Germinal center (tissue), 1 donor: ENCODE measurements at regions not wholly inside any gene's neighbourhood (a gene's known extent, or its start where the extent isn't known, plus 50 kb on each side); places are given as distances from the start of the nearest gene placed in this dataset.

Source experiments
- DNase-seq: peaks from one replicate; pipeline ENCODE4 v3.0.0; 2012; ENCODE audit warnings: mixed read lengths, low spot score

- no peak for DNase-seq
Measured at GRCh38 chr3:68057637-68058320, 403.4 kb upstream of the SUCLG2 start.

GRCh38 chr3:68056556-68056955 lies 402.1 kb upstream of the SUCLG2 start:
- DNase-seq, result no peak

DNA sequence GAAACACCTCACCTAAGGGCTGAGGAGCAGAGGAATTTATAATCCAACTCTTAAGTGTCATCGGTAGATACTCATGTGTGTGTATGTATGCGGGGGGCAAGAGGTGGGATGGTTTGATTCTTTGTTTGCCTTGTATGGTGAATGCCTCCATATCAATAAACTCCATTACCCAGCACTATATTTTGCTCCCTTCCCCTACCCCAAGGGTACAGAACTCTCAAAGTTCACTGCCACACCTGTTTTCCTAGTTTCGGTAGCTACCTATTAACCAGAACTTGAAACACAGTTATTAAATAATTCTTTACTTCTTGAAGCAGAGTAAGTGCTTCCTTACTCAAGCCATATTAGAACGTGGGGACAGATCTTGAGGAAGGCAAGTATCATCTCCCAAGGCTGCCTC lies 400.8 kb upstream of the SUCLG2 start:
- no peak for DNase-seq

DNA sequence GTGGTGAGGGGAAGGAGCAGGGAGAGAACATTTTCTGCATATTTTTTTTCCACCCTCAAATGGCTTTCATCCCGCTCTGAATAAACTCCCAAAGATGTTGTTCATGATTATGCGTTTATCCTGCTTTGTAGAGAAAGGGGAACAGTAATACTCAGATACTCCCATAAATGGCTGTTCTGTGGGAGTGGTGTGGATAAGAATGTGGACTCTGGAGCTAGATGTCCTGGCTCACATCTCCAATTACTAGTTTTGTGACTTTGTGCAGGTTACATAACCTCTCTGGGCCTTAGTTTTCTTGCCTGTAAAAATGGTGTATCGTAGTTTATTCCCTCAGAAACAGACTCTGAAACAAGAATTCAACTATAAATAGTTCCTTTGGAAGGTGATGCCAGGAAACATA lies 395.4 kb upstream of the SUCLG2 start:
- DNase-seq, result no peak

DNA sequence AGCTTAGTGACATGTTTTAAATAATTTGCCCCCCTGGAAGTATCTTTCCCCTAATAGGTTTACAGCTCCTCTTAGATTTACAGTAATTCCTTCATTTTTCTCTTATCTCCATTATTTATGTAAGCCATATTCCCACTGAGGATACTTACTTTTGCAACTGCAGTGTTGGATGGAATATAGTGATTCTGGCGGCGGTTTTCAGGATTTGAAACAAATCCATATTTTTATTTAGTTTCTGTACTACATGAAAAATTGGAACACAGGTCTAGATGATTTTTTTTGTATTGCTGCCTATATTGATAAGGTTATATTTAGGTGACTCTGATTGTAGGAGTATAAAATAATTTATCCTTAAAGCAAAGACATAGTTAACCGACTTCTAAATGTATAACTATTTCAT lies 391.6 kb upstream of the SUCLG2 start:
- no peak for DNase-seq

GRCh38 chr3:68033867-68034266 lies 379.5 kb upstream of the SUCLG2 start:
- DNase-seq, result no peak

GRCh38 chr3:68032209-68032608 lies 377.8 kb upstream of the SUCLG2 start:
- DNase-seq, result no peak

GRCh38 chr3:68025189-68025588 lies 370.8 kb upstream of the SUCLG2 start:
- DNase-seq, result no peak

DNA sequence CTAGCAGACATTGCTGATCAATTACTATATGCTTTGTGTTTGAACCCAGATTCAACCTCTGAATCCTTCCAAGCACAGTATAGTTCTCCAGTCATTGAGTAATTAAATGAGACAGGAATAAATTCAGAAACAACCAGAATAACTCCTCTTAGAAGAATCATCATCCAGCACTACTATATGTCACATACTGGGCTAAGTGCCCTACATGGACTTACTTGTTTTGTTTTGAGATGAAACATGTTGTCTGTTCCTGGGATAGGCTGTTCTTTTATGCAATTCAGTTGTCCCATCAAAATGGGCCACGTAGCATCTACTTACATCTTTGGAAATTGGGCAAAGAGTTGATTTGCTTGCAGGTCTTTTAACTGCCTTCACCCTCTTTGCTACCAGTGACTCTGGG lies 365.5 kb upstream of the SUCLG2 start:
- no peak for DNase-seq

GRCh38 chr3:68018275-68018674 lies 363.9 kb upstream of the SUCLG2 start:
- no peak for DNase-seq

DNA sequence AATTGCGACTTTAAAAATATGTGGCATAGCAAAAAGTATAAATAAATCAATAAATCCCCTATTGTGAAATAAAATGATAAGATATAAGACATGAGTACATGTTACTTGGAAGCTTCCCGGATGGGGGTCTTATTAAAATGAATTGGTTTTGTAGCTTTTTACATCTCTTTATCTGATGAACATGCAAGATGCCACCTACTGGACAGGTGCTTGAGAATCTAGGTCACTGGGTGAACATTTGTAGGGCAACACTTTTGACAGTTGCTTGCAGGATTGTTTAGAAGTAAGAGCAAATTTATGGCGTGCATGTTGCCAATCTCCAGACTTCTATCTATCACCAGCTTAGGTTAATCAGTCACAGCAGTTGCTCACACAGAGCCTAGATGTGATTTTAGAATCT lies 362.7 kb upstream of the SUCLG2 start:
- DNase-seq, result no peak

- DNase-seq, result no peak
Measured at GRCh38 chr3:68009900-68010299, 355.5 kb upstream of the SUCLG2 start.

- no peak for DNase-seq
Measured at GRCh38 chr3:68007621-68008226, 353.3 kb upstream of the SUCLG2 start.

DNA sequence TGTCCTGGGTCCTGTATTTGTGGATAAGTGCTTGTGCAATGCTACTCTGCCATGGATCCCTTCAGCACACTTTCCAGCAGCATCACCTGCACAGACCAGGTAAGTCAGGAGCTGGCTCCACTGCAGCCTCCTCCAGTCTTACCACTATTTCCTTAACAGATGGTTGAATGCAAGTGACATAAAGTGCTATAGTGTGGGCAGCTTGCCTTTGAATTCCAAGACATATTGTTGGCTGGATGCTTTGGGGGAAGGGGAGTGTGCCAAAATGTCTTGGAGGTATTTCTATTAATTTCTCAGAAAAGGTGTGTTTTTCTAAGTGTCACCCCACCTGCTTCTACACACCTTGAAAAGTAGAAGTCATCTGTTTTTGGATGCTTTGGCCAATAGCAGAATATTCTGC lies 352.2 kb upstream of the SUCLG2 start:
- no peak for DNase-seq

- DNase-seq, result no peak
Measured at GRCh38 chr3:68004091-68004490, 349.7 kb upstream of the SUCLG2 start.

DNA sequence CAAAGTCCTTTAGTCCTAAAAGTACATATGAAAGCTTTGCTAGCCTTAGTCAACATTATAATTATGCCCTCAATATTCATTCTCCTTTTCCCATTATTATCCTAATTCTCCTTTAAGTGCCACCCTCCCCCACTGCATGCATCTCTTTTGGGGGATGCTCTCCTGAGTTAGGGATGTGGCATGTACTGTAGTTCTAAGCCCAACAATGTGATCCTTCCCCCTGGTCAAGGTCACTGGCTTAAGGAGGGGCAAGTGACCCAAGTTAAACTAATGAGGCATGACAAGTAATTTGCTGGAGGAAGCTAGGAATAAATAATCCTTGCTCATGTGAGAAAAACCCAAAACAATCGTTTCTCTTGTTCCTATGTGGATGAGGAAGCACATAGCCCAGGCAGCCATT lies 343.9 kb upstream of the SUCLG2 start:
- no peak for DNase-seq

DNA sequence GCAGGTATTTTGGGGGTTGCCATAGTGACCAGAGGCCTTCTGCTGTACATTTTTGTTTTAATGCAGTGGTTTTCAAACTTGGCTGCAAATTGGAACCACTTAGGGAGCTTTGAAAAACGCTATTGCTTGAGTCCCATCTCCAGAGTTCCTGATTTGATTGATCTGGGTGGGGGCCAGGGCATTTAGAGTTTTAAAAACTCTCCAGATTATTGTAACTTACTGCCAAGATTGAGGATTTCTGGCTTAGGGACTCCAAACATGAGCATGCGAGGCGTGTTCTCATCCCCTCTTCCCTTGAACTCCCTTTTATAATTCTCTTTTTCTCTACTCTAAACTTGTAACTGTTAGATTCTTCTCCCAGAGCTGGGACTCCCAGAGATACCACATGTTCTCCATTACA lies 340.8 kb upstream of the SUCLG2 start:
- no peak for DNase-seq

- DNase-seq, result no peak
Measured at GRCh38 chr3:67986706-67987105, 332.3 kb upstream of the SUCLG2 start.

DNA sequence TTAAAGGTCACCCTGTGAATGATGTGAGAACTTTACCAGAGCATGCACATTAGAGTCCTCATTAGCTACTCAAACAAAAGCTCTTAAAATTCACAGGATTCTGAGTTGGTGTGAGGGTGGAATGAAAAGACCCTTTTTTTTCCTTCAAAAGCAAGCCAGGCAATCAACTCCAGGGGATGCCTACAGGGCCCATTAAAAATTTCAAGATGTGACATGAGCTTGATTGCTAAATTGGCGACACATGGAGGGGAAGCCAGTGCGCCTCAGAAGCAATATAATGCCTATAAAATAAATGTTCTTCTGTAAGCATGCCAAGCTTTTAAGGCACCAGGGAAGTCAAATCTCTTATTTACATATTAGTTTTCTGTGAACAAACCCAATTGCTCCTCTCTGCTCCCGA lies 328.8 kb upstream of the SUCLG2 start:
- DNase-seq, result no peak

DNA sequence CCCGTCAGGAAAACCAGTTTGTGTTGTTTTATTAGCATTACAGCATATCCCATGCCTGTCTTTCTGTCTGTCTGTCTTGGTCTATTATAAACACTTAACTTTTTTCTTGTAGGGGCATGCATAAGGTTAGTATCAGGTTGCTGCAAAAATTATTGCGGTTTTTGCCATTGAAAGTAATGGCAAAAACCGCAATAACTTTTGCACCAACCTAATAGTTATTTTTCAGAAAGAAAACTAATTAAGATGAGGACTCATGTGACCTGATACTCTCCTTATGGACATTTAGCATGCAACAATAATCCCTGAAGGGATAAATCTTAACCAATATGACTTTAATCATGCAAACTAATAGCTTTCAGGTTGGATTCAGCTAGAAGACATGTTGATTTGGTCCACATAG lies 326.7 kb upstream of the SUCLG2 start:
- DNase-seq, result no peak

DNA sequence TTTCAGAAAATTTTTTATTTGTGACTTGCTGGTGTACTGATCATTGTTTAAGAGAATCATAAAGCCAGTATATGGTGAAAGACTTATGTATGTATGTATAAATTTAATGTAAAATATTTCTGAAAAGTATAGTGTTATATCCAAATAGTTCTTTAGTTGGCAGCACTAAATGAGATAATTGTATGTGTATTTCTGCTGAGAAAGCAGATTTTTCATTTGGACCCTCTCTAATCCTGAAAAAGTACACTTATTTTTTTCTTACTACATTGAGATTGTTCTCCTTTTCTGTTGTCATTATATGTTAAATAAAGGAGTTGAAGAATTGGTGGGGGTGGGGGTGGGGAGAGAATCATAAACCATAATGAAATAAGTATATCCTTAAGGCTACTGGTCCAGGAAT lies 324.9 kb upstream of the SUCLG2 start:
- DNase-seq, result no peak

GRCh38 chr3:67977762-67978161 lies 323.4 kb upstream of the SUCLG2 start:
- no peak for DNase-seq

- DNase-seq, result no peak
Measured at GRCh38 chr3:67976663-67977062, 322.3 kb upstream of the SUCLG2 start.

DNA sequence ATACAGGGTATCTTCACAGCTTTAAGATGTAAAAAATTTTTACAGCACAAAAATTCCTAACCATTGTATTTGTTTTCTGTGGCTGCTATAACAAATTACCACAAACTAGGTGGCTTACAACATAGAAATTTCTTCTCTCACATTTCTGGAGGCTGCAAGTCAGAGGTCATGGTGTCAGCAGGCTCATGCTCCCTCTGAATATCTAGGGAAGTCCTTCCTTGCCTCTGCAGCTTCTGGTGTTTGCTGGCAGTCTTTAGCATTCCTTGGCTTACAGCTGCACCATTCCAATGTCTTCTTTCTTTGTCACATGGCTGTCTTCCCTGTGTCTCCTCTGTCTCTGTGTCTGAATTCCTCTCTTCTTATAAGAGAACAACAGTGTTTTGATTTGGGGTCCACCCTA lies 310.2 kb upstream of the SUCLG2 start:
- no peak for DNase-seq
